ENCODE measurements at regions not wholly inside any gene's neighbourhood (a gene's known extent, or its start where the extent isn't known, plus 50 kb on each side); places are given as distances from the start of the nearest gene placed in this dataset.

GRCh38 chr9:13501018-13501417 lies 221.5 kb upstream of the MPDZ start:
- TF ChIP-seq ZBTB7A (IDR thresholded peaks at IDR 0.05; ENCODE audit: low read depth) (no peak), REST (IDR thresholded peaks at IDR 0.05; ENCODE audit: low read depth) (no peak), YY1 (IDR thresholded peaks at IDR 0.05; ENCODE audit: low read depth) (no peak), NFIC (IDR thresholded peaks at IDR 0.05) (no peak), MAX (IDR thresholded peaks at IDR 0.05) (no peak)

DNA sequence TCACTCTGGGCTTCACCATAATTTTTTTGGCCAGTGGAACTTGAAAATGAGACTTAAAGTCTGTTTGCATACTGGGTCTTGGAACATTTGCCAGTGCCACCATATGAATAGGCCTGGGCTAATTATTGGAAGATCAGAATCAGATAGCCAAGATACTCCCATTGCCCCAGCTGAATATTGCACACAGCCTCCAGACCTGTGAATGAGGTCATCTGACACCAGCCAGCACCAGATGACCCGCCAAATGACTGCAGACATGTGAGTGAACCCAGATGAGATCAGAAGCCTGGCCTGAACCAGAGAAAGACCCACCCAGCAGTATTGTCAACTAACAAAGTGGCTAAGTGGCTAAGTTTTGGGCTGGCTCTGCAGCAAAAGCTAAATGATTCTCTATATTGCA lies 220.5 kb upstream of the MPDZ start:
- no peak for TF ChIP-seq ZBTB7A (IDR thresholded peaks at IDR 0.05; ENCODE audit: low read depth)
- TF ChIP-seq TAF1 (IDR thresholded peaks at IDR 0.05; ENCODE audit: low read depth) = no peak
- TF ChIP-seq TCF12 (IDR thresholded peaks at IDR 0.05; ENCODE audit: low read depth) = no peak
- TF ChIP-seq REST (IDR thresholded peaks at IDR 0.05; ENCODE audit: low read depth) = no peak
- no peak for TF ChIP-seq FOXM1 (IDR thresholded peaks at IDR 0.05; ENCODE audit: borderline replicate concordance, low read depth)
- no peak for TF ChIP-seq EP300 (IDR thresholded peaks at IDR 0.05; ENCODE audit: borderline replicate concordance)
- no peak for TF ChIP-seq YY1 (IDR thresholded peaks at IDR 0.05; ENCODE audit: low read depth)
- TF ChIP-seq EGR1 (IDR thresholded peaks at IDR 0.05) = no peak
- TF ChIP-seq CREB1 (IDR thresholded peaks at IDR 0.05; ENCODE audit: low read depth) = no peak

DNA sequence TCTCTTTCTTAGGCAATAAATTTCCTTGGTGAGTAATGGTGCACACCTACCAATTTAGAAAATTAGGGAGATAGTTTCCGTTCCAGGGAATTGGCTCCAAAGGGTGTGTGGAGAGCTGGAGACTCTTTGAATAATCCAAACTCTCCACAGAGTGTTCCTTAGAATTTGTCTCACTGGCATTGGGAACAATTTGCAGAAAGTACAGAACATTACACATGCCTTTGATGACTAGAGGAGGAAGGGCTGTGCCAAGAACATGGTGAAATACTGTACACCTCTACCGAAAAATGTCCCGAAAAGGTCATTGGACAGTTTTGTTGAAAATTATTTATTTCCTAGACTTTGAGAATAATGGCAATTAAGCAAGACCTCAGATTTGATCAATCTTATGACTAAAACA lies 214.2 kb upstream of the MPDZ start:
- TF ChIP-seq TEAD4 (IDR thresholded peaks at IDR 0.05) (no peak), YY1 (IDR thresholded peaks at IDR 0.05; ENCODE audit: low read depth) (no peak), MAX (IDR thresholded peaks at IDR 0.05) (no peak), NFIC (IDR thresholded peaks at IDR 0.05) (no peak), REST (IDR thresholded peaks at IDR 0.05; ENCODE audit: low read depth) (no peak), CEBPB (IDR thresholded peaks at IDR 0.05) (no peak), RAD21 (IDR thresholded peaks at IDR 0.05; ENCODE audit: low read depth) (no peak), TAF1 (IDR thresholded peaks at IDR 0.05; ENCODE audit: low read depth) (no peak), FOXM1 (IDR thresholded peaks at IDR 0.05; ENCODE audit: borderline replicate concordance, low read depth) (no peak), EP300 (IDR thresholded peaks at IDR 0.05; ENCODE audit: borderline replicate concordance) (no peak), ZBTB7A (IDR thresholded peaks at IDR 0.05; ENCODE audit: low read depth) (no peak), TCF12 (IDR thresholded peaks at IDR 0.05; ENCODE audit: low read depth) (no peak), EGR1 (IDR thresholded peaks at IDR 0.05) (no peak), USF1 (IDR thresholded peaks at IDR 0.05) (no peak), CREB1 (IDR thresholded peaks at IDR 0.05; ENCODE audit: low read depth) (no peak)

DNA sequence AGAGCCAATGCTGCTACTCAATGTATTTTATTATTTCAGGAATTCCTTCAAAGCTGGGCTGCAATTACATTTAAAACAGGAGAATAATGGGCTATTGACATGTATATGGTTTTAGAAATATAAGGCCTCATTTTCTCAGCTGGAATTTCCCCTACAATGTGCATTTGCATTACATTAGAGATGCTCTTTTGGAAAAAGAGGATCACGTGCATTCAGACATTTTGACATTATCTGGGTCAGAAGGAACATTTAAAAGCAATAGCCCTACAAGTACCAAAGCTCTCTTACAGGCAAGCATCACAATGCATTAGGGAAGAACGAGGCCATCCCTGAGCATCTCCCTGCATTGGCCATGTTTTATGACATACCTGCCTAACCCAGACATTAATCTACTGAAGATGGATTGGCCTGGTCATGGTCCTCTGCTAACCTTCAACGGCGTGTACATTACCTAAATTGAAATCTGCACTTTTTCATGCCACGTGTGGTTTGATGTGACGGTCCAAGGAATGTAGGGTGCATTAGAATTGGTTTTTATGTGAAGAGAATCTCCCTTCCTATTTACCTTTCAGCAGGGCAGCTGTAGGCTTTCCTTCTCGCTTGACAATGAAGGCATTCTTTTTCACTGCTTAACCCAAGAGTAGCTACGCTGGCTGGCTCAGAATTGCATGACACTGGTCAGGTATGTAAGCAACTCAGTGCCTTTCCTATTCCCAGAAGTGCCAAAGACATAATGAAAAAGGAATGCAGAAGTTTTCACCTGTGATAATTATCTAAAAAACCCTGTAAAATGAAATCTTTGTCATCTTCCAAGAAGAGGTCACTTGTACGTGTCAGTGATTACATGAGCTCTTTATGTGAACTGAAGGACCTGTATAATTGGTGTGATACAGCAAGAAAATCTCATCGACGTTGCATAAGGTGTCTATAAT lies 212.3 kb upstream of the MPDZ start:
- TF ChIP-seq CEBPB (IDR thresholded peaks at IDR 0.05) = no peak
- TF ChIP-seq TEAD4 (IDR thresholded peaks at IDR 0.05) = no peak
- TF ChIP-seq MAX (IDR thresholded peaks at IDR 0.05) = no peak
- no peak for TF ChIP-seq NFIC (IDR thresholded peaks at IDR 0.05)
- TF ChIP-seq EP300 (IDR thresholded peaks at IDR 0.05; ENCODE audit: borderline replicate concordance) = no peak
- TF ChIP-seq REST (IDR thresholded peaks at IDR 0.05; ENCODE audit: low read depth) = no peak
- TF ChIP-seq YY1 (IDR thresholded peaks at IDR 0.05; ENCODE audit: low read depth) = no peak
